MV-4-11 (cell line): ENCODE measurements at regions not wholly inside any gene's neighbourhood (a gene's known extent, or its start where the extent isn't known, plus 50 kb on each side); places are given as distances from the start of the nearest gene placed in this dataset.
"Not testable (repeated sequence)": the region's sequence is repeated elsewhere in the genome, so short reads cannot be mapped to it uniquely, and the experiment has no call there.

ENCODE experiments used
- DNase-seq: peaks from one replicate; lab custom pipeline; 2025; lab: John Stamatoyannopoulos, UW

GRCh38 chr16:79407461-79408135 lies 192.9 kb downstream of the MAF start:
- no peak for DNase-seq

GRCh38 chr16:79407005-79407404 lies 193.5 kb downstream of the MAF start:
- DNase-seq, result no peak

GRCh38 chr16:79404571-79404970 lies 196.0 kb downstream of the MAF start:
- no peak for DNase-seq

GRCh38 chr16:79403534-79403933 lies 197.0 kb downstream of the MAF start:
- no peak for DNase-seq

GRCh38 chr16:79402920-79403319 lies 197.6 kb downstream of the MAF start:
- no peak for DNase-seq

- DNase-seq, result no peak
Observed at GRCh38 chr16:79402356-79402755, 198.2 kb downstream of the MAF start.

GRCh38 chr16:79401782-79402181 lies 198.8 kb downstream of the MAF start:
- DNase-seq, result no peak

GRCh38 chr16:79401157-79401556 lies 199.4 kb downstream of the MAF start:
- no peak for DNase-seq

GRCh38 chr16:79400462-79401149 lies 199.9 kb downstream of the MAF start:
- no peak for DNase-seq

- no peak for DNase-seq
Observed at GRCh38 chr16:79395591-79395990, 204.9 kb downstream of the MAF start.

GRCh38 chr16:79394206-79394605 lies 206.3 kb downstream of the MAF start:
- no peak for DNase-seq

- DNase-seq, result no peak
Observed at GRCh38 chr16:79393564-79393963, 207.0 kb downstream of the MAF start.

- no peak for DNase-seq
Observed at GRCh38 chr16:79393127-79393526, 207.4 kb downstream of the MAF start.

- DNase-seq, result no peak
Observed at GRCh38 chr16:79392081-79392480, 208.5 kb downstream of the MAF start.

GRCh38 chr16:79391395-79391794 lies 209.1 kb downstream of the MAF start:
- DNase-seq, result no peak

- no peak for DNase-seq
Observed at GRCh38 chr16:79390481-79391051, 210.0 kb downstream of the MAF start.

- no peak for DNase-seq
Observed at GRCh38 chr16:79388396-79388795, 212.1 kb downstream of the MAF start.

- DNase-seq, result no peak
Observed at GRCh38 chr16:79386299-79386698, 214.2 kb downstream of the MAF start.

GRCh38 chr16:79381603-79382042 lies 218.9 kb downstream of the MAF start:
- DNase-seq, result peak; percentile 2

GRCh38 chr16:79380995-79381602 lies 219.4 kb downstream of the MAF start:
- no peak for DNase-seq

GRCh38 chr16:79379095-79379494 lies 221.4 kb downstream of the MAF start:
- no peak for DNase-seq

GRCh38 chr16:79377082-79377481 lies 223.5 kb downstream of the MAF start:
- DNase-seq, result not testable (repeated sequence)

- DNase-seq, result no peak
Observed at GRCh38 chr16:79375351-79375750, 225.2 kb downstream of the MAF start.
